GM06990 (cell line): ENCODE measurements at regions not wholly inside any gene's neighbourhood (a gene's known extent, or its start where the extent isn't known, plus 50 kb on each side); places are given as distances from the start of the nearest gene placed in this dataset.

Source experiments
- DNase-seq: peaks from one replicate; pipeline ENCODE4 v3.0.0-alpha.2; 2011; ENCODE audit not compliant: insufficient read length; ENCODE audit errors: extremely low read depth
- H3K27me3 ChIP-seq: replicated peaks from 2 replicates; pipeline ENCODE4 v1.6.0; 2011; ENCODE audit warnings: low read length; ENCODE audit not compliant: control insufficient read depth, insufficient read depth
- H3K36me3 ChIP-seq: 2 replicates; pipeline ENCODE4 v1.5.1; 2011; ENCODE audit warnings: low read length; ENCODE audit not compliant: control insufficient read depth, insufficient read depth
- H3K4me3 ChIP-seq: replicated peaks from 2 replicates; pipeline ENCODE4 v1.5.1; 2011; ENCODE audit warnings: low read depth, mild to moderate bottlenecking, control low read depth, low read length
- TF ChIP-seq, protein P1 (sequence below): IDR thresholded peaks from 2 replicates; pipeline ENCODE4 v1.5.1; 2011; ENCODE audit warnings: low read length, control low read depth, mild to moderate bottlenecking, inconsistent platforms; ENCODE audit not compliant: insufficient read depth, poor library complexity, severe bottlenecking

DNA sequence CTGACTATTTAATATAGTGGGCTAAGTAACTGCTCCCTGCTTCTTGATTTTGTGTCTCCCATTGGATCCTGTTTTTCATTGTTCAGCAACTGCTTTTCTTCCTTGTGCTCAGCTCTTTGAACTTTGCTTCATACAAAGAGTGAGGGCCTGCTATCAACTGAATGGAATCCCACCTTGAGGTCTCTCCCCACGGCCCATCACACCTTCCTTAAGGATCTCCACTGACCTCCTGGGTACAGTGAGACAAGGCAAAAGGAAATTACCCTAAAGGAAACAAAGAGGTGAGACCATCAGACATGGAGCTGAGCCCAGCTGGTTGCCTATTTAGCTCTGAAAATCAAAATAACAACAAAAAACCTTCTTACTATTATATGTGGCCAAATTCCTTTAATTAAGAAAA is 91.3 kb upstream of the RPL34 start:
- TF ChIP-seq, protein P1, sequence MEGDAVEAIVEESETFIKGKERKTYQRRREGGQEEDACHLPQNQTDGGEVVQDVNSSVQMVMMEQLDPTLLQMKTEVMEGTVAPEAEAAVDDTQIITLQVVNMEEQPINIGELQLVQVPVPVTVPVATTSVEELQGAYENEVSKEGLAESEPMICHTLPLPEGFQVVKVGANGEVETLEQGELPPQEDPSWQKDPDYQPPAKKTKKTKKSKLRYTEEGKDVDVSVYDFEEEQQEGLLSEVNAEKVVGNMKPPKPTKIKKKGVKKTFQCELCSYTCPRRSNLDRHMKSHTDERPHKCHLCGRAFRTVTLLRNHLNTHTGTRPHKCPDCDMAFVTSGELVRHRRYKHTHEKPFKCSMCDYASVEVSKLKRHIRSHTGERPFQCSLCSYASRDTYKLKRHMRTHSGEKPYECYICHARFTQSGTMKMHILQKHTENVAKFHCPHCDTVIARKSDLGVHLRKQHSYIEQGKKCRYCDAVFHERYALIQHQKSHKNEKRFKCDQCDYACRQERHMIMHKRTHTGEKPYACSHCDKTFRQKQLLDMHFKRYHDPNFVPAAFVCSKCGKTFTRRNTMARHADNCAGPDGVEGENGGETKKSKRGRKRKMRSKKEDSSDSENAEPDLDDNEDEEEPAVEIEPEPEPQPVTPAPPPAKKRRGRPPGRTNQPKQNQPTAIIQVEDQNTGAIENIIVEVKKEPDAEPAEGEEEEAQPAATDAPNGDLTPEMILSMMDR: no peak
- Histone ChIP-seq H3K4me3 (no peak overlapping the region), H3K36me3 (no peaks in the 10 kb centered on the region), H3K27me3 (no peaks in the 10 kb centered on the region)
- DNase-seq: no peak

DNA sequence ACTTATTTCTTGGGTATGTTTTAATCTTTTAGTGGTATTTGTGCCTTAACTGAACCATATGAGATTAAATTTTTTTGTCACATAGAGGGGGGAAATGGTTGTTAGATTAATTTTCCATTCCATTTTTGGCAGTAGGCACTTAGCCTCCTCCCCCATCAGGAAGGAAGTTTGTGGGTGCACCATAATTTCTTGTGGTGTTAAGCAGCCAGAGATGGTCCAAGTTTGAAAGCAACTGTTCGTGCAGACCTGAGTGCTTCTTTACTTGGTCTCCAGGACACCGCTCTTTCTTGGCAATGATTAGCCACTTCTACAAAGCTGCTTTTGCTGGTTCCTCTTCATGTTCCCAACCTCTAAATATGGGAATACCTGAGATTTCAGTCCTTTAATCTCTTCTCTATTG is 92.7 kb upstream of the RPL34 start:
- no peaks in the 10 kb centered on the region for H3K27me3 ChIP-seq
- no peaks in the 10 kb centered on the region for H3K36me3 ChIP-seq
- no peak for DNase-seq
- TF ChIP-seq, protein P1: no peak
- H3K4me3 ChIP-seq: no peak overlapping the region

- Histone ChIP-seq H3K4me3 (no peak overlapping the region), H3K27me3 (no peaks in the 10 kb centered on the region), H3K36me3 (no peaks in the 10 kb centered on the region)
- TF ChIP-seq, protein P1: no peak
- DNase-seq: no peak
Observed at GRCh38 chr4:108520807-108521206, 99.6 kb upstream of the RPL34 start.

DNA sequence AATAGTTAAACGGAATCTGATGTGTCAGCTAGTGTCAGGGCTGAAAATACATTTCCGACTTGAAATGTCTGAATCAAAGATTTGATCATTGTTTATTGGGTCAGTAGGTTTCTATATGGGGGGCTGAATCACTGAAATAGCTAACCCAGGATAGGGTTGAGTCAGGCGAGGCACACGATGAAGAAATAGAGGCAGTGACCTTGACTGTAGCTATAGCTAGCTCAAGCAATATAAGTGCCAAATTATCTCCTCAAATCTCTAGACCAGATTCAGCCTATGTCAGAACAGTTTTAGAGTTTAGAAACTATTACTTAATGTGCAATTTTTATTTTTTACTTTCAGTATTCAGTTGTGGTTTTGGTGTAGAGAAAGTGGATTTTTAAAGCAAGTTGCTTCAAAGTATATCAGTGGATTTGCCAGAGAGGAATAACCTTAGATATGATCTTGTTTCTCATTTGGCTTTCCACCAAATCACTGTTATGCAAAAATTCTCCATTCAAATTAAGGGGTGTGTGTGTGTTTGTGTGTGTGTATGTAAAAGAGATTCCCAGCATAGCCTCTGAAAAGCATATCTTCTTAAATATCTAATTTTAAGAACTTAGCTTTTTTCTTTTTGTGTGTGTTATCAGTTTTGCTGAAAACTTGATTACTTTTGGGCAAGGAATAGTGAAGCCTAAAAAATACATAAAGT is 100.3 kb upstream of the RPL34 start:
- TF ChIP-seq, protein P1: no peak
- H3K36me3 ChIP-seq: no peaks in the 10 kb centered on the region
- no peaks in the 10 kb centered on the region for H3K27me3 ChIP-seq
- no peak overlapping the region for H3K4me3 ChIP-seq
- no peak for DNase-seq

GRCh38 chr4:108519208-108519833 is 101.1 kb upstream of the RPL34 start:
- H3K27me3 ChIP-seq: no peaks in the 10 kb centered on the region
- no peak for DNase-seq
- H3K36me3 ChIP-seq: no peaks in the 10 kb centered on the region
- TF ChIP-seq, protein P1: no peak
- H3K4me3 ChIP-seq: no peak overlapping the region
